Erythroblast (primary cell): ENCODE measurements at regions not wholly inside any gene's neighbourhood (a gene's known extent, or its start where the extent isn't known, plus 50 kb on each side); places are given as distances from the start of the nearest gene placed in this dataset.

ENCODE experiments used
- GATA1 ChIP-seq: IDR thresholded peaks from 2 replicates; pipeline ENCODE4 v1.6.1; 2011; ENCODE audit warnings: low read depth, mild to moderate bottlenecking, control low read depth, low read length, moderate library complexity
- POLR2A ChIP-seq: IDR thresholded peaks from 2 replicates; pipeline ENCODE4 v1.6.1; 2011; ENCODE audit warnings: mild to moderate bottlenecking, low read length

DNA sequence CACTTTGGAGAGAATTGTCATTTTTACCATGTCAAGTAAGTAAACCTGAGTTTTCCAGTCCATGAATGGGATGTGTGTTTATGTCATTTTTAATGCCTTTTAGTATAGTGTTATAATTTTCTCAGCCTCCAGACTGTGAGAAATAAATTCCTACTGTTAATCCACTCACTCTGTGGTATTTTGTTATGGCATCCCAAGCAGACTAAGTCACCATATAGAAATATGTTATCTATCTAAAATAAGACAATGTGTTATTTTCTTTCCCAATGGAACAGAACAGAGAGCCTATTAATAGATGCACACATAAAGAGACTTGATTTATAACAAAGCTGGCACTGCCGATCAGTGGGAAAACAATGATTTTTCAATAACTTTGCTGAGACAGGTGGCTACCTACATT is 70.2 kb upstream of the SLC4A11 start:
- TF ChIP-seq POLR2A (no peak), GATA1 (no peak)
